GM23248 (cell line): ENCODE measurements at regions not wholly inside any gene's neighbourhood (a gene's known extent, or its start where the extent isn't known, plus 50 kb on each side); places are given as distances from the start of the nearest gene placed in this dataset.

Experiments used
- DNase-seq: peaks from one replicate; pipeline ENCODE4 v3.0.0-alpha.2; 2015
- H2AFZ ChIP-seq: fragments of 200-600 bp; sonication (generic); 2 replicates; pipeline ENCODE4 v1.6.1; 2016; ENCODE audit warnings: antibody characterized with exemption
- H3F3A ChIP-seq: fragments of 200-600 bp; sonication (generic); 2 replicates; pipeline ENCODE4 v1.6.1; 2016; ENCODE audit warnings: mild to moderate bottlenecking, antibody characterized with exemption, mixed run types; ENCODE audit not compliant: insufficient read depth
- H3K27ac ChIP-seq: fragments of 200-600 bp; sonication (generic); 2 replicates; pipeline ENCODE4 v1.5.1; 2016; ENCODE audit warnings: mild to moderate bottlenecking
- H3K27me3 ChIP-seq: fragments of 200-600 bp; sonication (generic); replicated peaks from 2 replicates; pipeline ENCODE4 v1.6.1; 2016; ENCODE audit warnings: mild to moderate bottlenecking; ENCODE audit not compliant: insufficient read depth
- H3K36me3 ChIP-seq: fragments of 200-600 bp; sonication (generic); 2 replicates; pipeline ENCODE4 v1.6.1; 2016; ENCODE audit warnings: low read depth, mild to moderate bottlenecking
- H3K4me1 ChIP-seq: fragments of 200-600 bp; sonication (generic); 2 replicates; pipeline ENCODE4 v1.6.1; 2016; ENCODE audit warnings: mild to moderate bottlenecking; ENCODE audit not compliant: insufficient read depth
- H3K4me2 ChIP-seq: fragments of 200-600 bp; sonication (generic); one replicate; pipeline ENCODE4 v1.6.1; 2016; ENCODE audit warnings: mild to moderate bottlenecking; ENCODE audit not compliant: unreplicated experiment
- H3K4me3 ChIP-seq: fragments of 200-600 bp; sonication (generic); 2 replicates; pipeline ENCODE4 v1.5.1; 2016; ENCODE audit warnings: mild to moderate bottlenecking
- H3K79me2 ChIP-seq: fragments of 200-600 bp; sonication (generic); 2 replicates; pipeline ENCODE4 v1.6.1; 2016; ENCODE audit warnings: mild to moderate bottlenecking; ENCODE audit not compliant: insufficient read depth
- H3K9ac ChIP-seq: fragments of 200-600 bp; sonication (generic); 2 replicates; pipeline ENCODE4 v1.6.1; 2016; ENCODE audit warnings: mild to moderate bottlenecking
- H3K9me2 ChIP-seq: fragments of 200-600 bp; sonication (generic); 2 replicates; pipeline ENCODE4 v1.6.1; 2016; ENCODE audit warnings: mixed run types, mild to moderate bottlenecking, moderate library complexity; ENCODE audit not compliant: insufficient read depth
- H3K9me3 ChIP-seq: fragments of 200-600 bp; sonication (generic); one replicate; pipeline ENCODE4 v1.6.1; 2017; ENCODE audit warnings: low read depth
- H4K20me1 ChIP-seq: fragments of 200-600 bp; sonication (generic); 2 replicates; pipeline ENCODE4 v1.6.0; 2016; ENCODE audit not compliant: insufficient read depth
- EZH2 ChIP-seq: fragments of 200-600 bp; sonication (generic); IDR thresholded peaks from 2 replicates; pipeline ENCODE4 v1.6.1; 2018; ENCODE audit warnings: antibody characterized with exemption, mild to moderate bottlenecking; ENCODE audit not compliant: insufficient read depth, poor library complexity, severe bottlenecking
- EZH2phosphoT487 ChIP-seq: fragments of 200-600 bp; sonication (generic); IDR thresholded peaks from 2 replicates; pipeline ENCODE4 v1.6.1; 2018; ENCODE audit warnings: antibody characterized with exemption, moderate library complexity, mild to moderate bottlenecking, low read depth; ENCODE audit not compliant: insufficient read depth
- WGBS, 2 experiments: methylation state at CpG; one replicate each; pipeline ENCODE4 v1.1.6; 2015 to 2017; ENCODE audit warnings: low lambda C conversion rate in 2 of 2, low coverage in 1 of 2; ENCODE audit errors: missing lambda C conversion rate in 2 of 2; 5-methylcytosine and 5-hydroxymethylcytosine counted together
- in situ Hi-C: fragments of 300-500 bp; cut with MboI; formaldehyde crosslinking; loops from 2 replicates; pipeline ENCODE4 v1.15.0; 2020

DNA sequence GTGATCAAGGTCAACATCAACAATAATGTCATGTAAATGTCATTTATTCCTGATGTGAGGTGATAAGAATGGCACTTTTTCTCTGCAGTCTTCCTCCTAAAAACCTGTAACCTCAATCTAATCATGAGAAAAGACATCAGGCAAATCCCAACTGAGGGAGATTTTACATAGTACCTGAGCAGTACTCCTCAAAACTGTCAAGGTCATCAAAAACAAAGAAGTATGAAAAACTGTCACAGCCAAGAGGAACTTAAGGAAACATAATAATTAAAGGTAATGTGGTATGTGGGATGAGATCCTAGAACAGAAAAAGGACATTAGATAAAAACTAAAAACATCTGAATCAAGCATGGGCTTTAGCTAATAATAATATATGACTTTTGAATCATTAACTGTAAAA is 140.9 kb upstream of the GRM7 start:
- Histone ChIP-seq H3K4me2 (no peak overlapping the region), H2AFZ (no peak overlapping the region), H3K27ac (no peak overlapping the region), H3K9me3 (no peaks in the 10 kb centered on the region), H3K9me2 (no peaks in the 10 kb centered on the region), H3K4me1 (no peaks in the 10 kb centered on the region), H3K4me3 (no peak overlapping the region), H4K20me1 (no peaks in the 10 kb centered on the region), H3K9ac (no peak overlapping the region), H3F3A (no peaks in the 10 kb centered on the region), H3K27me3 (no peaks in the 10 kb centered on the region), H3K36me3 (no peaks in the 10 kb centered on the region), H3K79me2 (no peaks in the 10 kb centered on the region)
- TF ChIP-seq EZH2phosphoT487 (no peak), EZH2 (no peak)
- DNase-seq = no peak
- in situ Hi-C loops = no loop called here

DNA sequence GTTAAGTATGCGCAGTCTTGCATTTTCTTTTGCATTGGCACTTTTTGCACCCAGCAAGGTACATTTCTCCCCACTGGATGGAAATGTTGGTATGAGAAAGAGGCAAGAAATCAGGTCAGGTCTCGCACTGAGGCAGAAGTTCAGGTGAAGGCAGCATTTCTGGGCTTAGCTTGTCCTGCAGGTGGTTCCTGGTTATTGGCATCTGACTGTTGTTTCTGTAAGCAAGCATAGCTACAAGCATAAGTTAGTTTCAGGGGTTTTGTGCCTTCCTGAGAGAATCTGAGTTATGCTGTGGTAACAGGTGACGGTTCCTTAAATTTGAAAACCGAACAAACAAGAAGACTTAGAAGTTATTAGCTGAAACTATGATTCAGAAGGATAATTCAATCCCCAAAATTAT is 139.4 kb upstream of the GRM7 start:
- Histone ChIP-seq H3K4me3 (no peak overlapping the region), H3K36me3 (no peaks in the 10 kb centered on the region), H3K27me3 (no peaks in the 10 kb centered on the region), H3F3A (no peaks in the 10 kb centered on the region), H4K20me1 (no peaks in the 10 kb centered on the region), H2AFZ (no peak overlapping the region), H3K9ac (no peak overlapping the region), H3K27ac (no peak overlapping the region), H3K9me2 (no peaks in the 10 kb centered on the region), H3K9me3 (no peaks in the 10 kb centered on the region), H3K4me2 (no peak overlapping the region), H3K79me2 (no peaks in the 10 kb centered on the region), H3K4me1 (no peaks in the 10 kb centered on the region)
- DNase-seq = no peak
- 19 to 27% methylated on average over 4 of the region's 4 CpGs for WGBS, 2 experiments
- in situ Hi-C loops = no loop called here
- TF ChIP-seq EZH2phosphoT487 (no peak), EZH2 (no peak)

DNA sequence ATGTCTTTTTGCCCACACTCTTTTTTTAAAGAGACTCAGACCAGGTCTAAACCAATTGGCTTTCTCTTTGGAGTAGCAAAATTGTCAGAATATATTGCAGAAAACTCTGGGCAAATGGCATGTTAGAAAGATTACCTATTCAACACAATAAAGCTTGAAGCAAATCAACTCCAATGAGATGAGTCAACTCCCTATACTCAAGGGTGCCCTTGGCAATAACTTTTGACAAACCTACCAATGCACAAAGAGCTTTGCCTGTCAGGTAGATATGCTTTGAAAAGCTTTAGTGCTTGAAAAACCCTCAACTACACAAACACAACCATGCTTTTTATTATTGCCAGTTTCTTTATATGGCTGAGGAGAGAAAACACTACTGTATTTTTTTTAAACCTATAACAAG is 137.7 kb upstream of the GRM7 start:
- H3K4me3 ChIP-seq = no peak overlapping the region
- no peaks in the 10 kb centered on the region for H3K9me3 ChIP-seq
- H3K4me2 ChIP-seq = no peak overlapping the region
- H4K20me1 ChIP-seq = no peaks in the 10 kb centered on the region
- H3K9ac ChIP-seq = no peak overlapping the region
- no peaks in the 10 kb centered on the region for H3K36me3 ChIP-seq
- H3K27me3 ChIP-seq = no peaks in the 10 kb centered on the region
- in situ Hi-C loops = no loop called here
- no peak overlapping the region for H2AFZ ChIP-seq
- H3F3A ChIP-seq = no peaks in the 10 kb centered on the region
- H3K9me2 ChIP-seq = no peaks in the 10 kb centered on the region
- no peak for DNase-seq
- H3K79me2 ChIP-seq = no peaks in the 10 kb centered on the region
- TF ChIP-seq EZH2 (no peak), EZH2phosphoT487 (no peak)
- no peak overlapping the region for H3K27ac ChIP-seq
- H3K4me1 ChIP-seq = no peaks in the 10 kb centered on the region

DNA sequence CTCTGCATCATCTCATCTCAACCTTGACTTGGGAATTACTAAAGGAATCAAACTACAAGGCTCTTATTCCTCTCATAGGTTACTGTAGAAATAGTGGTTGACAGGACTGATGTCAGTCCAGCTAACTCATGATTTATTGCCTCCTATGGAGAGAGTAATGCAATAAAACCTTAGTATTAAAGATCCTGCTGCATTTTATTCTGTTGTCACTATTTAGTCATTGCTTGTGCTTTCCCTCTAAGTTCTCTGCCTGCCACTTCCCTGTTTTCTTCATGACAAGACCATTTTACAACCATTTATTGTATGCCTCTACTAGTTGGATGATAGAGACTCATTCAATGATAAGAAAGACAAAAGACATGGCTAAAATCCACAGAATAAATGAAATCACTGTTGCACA is 134.1 kb upstream of the GRM7 start:
- no peaks in the 10 kb centered on the region for H3K79me2 ChIP-seq
- no peaks in the 10 kb centered on the region for H3K9me2 ChIP-seq
- H2AFZ ChIP-seq = no peak overlapping the region
- no peak for TF ChIP-seq EZH2
- TF ChIP-seq EZH2phosphoT487 = no peak
- H3K27ac ChIP-seq = no peak overlapping the region
- no peaks in the 10 kb centered on the region for H3F3A ChIP-seq
- H3K36me3 ChIP-seq = no peaks in the 10 kb centered on the region
- no peak for DNase-seq
- H3K27me3 ChIP-seq = no peaks in the 10 kb centered on the region
- in situ Hi-C loops = no loop called here
- no peak overlapping the region for H3K4me3 ChIP-seq
- no peak overlapping the region for H3K9ac ChIP-seq
- no peak overlapping the region for H3K4me2 ChIP-seq
- no peaks in the 10 kb centered on the region for H3K4me1 ChIP-seq
- no peaks in the 10 kb centered on the region for H3K9me3 ChIP-seq
- no peaks in the 10 kb centered on the region for H4K20me1 ChIP-seq

DNA sequence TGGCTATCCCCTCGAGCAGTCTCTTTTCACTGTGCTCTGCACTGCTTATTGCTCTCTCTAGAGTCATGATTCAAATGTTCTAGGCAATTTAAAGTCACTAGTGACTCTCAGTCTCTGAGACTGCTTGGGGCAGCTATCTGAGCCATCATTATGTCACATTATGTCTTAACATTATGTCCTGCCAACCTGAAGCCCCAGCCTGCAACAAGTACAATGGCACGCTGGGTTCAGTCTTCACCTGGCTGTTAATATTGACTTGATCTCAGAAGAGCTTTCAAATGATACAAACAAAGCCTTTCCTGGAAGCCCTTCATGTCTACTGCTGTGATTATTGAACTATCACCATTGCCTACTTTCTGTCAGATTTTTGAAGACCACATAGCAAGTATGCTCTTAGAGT is 128.1 kb upstream of the GRM7 start:
- Histone ChIP-seq H2AFZ (no peak overlapping the region), H4K20me1 (no peaks in the 10 kb centered on the region), H3F3A (no peaks in the 10 kb centered on the region), H3K4me2 (no peak overlapping the region), H3K4me3 (no peak overlapping the region), H3K79me2 (no peaks in the 10 kb centered on the region), H3K27ac (no peak overlapping the region), H3K9ac (no peak overlapping the region), H3K27me3 (no peaks in the 10 kb centered on the region), H3K9me2 (no peaks in the 10 kb centered on the region), H3K4me1 (no peaks in the 10 kb centered on the region), H3K9me3 (no peaks in the 10 kb centered on the region), H3K36me3 (no peaks in the 10 kb centered on the region)
- TF ChIP-seq EZH2 = no peak
- TF ChIP-seq EZH2phosphoT487 = no peak
- in situ Hi-C loops = no loop called here
- no peak for DNase-seq
- 24 to 29% methylated on average over 2 of the region's 2 CpGs for WGBS, 2 experiments
